Keratinocyte (primary cell): ENCODE measurements at regions not wholly inside any gene's neighbourhood (a gene's known extent, or its start where the extent isn't known, plus 50 kb on each side); places are given as distances from the start of the nearest gene placed in this dataset.

Experiments
- EZH2 ChIP-seq: IDR thresholded peaks from one replicate; pipeline ENCODE4 v1.6.1; 2012; ENCODE audit warnings: inconsistent platforms, mild to moderate bottlenecking, low read length, moderate library complexity
- TF ChIP-seq, protein P1 (sequence below), 3 experiments: IDR thresholded peaks in 1 of 3; conservative IDR thresholded peaks in 1 of 3; optimal IDR thresholded peaks in 1 of 3; 2 replicates in 2 of 3; 3 replicates in 1 of 3; pipeline versions ENCODE3 to v1.5.1; 2011; ENCODE audit warnings: low read length in 3 of 3, mild to moderate bottlenecking in 3 of 3, moderate library complexity in 2 of 3, control low read depth in 1 of 3, inconsistent platforms in 1 of 3; ENCODE audit not compliant: insufficient read depth in 2 of 3; ENCODE audit errors: extremely low read depth in 1 of 3

DNA sequence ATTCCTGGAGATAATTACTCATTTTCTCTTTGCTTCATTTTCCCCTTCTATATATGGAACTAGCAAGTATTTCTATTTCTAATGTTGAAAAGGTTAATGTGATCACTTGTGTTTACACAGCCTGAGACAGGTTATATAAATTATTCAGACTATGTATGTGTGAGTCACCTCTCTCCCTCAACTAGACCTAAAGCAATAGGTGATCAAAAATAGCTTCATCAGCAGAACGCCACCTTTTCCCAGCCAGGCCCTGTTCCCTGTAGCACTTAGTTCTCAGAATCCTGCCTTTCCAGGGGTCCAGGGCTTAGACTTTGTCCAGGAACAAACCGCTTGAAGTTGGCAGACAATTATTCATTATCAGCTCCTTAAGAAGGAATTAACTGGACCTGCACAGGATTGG is 125.3 kb upstream of the EXOC2 start:
- TF ChIP-seq EZH2 = no peak
- TF ChIP-seq, protein P1, sequence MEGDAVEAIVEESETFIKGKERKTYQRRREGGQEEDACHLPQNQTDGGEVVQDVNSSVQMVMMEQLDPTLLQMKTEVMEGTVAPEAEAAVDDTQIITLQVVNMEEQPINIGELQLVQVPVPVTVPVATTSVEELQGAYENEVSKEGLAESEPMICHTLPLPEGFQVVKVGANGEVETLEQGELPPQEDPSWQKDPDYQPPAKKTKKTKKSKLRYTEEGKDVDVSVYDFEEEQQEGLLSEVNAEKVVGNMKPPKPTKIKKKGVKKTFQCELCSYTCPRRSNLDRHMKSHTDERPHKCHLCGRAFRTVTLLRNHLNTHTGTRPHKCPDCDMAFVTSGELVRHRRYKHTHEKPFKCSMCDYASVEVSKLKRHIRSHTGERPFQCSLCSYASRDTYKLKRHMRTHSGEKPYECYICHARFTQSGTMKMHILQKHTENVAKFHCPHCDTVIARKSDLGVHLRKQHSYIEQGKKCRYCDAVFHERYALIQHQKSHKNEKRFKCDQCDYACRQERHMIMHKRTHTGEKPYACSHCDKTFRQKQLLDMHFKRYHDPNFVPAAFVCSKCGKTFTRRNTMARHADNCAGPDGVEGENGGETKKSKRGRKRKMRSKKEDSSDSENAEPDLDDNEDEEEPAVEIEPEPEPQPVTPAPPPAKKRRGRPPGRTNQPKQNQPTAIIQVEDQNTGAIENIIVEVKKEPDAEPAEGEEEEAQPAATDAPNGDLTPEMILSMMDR (optimal IDR thresholded peaks at IDR 0.05 in 1 of 3, IDR thresholded peaks at IDR 0.05 in 1 of 3, conservative IDR thresholded peaks at IDR 0.05 in 1 of 3; ENCODE audit: extremely low read depth in 1 of 3, insufficient read depth in 2 of 3, low read length in 3 of 3) = no peak
